Stomach (tissue), 4 donors: ENCODE measurements at regions not wholly inside any gene's neighbourhood (a gene's known extent, or its start where the extent isn't known, plus 50 kb on each side); places are given as distances from the start of the nearest gene placed in this dataset.

Experiments
- CTCF ChIP-seq, 7 experiments: fragments of 450-650 bp in 4 of 7; fragments of 200-600 bp in 3 of 7; sonication (generic) in 3 of 7; IDR thresholded peaks; one replicate each; pipeline ENCODE4 v1.5.1; 2016 to 2019; ENCODE audit warnings: antibody characterized with exemption in 7 of 7, control low read depth in 2 of 7, mild to moderate bottlenecking in 1 of 7
- POLR2A ChIP-seq, 4 donors: fragments of 450-650 bp; IDR thresholded peaks; one replicate each; pipeline ENCODE4 v1.6.1; 2016; ENCODE audit warnings: antibody characterized with exemption in 4 of 4, control low read depth in 2 of 4, mild to moderate bottlenecking in 1 of 4, moderate library complexity in 1 of 4
- POLR2AphosphoS5 ChIP-seq, 3 donors: sonication (generic); formaldehyde crosslinking; IDR thresholded peaks; one replicate each; pipeline ENCODE4 v1.6.1; 2016; ENCODE audit warnings: antibody characterized with exemption in 3 of 3

- TF ChIP-seq CTCF (IDR thresholded peaks at IDR 0.05) (no peak), POLR2A (IDR thresholded peaks at IDR 0.05) (no peak), POLR2AphosphoS5 (IDR thresholded peaks at IDR 0.05) (no peak)
Observed at GRCh38 chr2:64848945-64849344, 140.3 kb upstream of the SLC1A4 start.
